ENCODE measurements at regions not wholly inside any gene's neighbourhood (a gene's known extent, or its start where the extent isn't known, plus 50 kb on each side); places are given as distances from the start of the nearest gene placed in this dataset.

DNA sequence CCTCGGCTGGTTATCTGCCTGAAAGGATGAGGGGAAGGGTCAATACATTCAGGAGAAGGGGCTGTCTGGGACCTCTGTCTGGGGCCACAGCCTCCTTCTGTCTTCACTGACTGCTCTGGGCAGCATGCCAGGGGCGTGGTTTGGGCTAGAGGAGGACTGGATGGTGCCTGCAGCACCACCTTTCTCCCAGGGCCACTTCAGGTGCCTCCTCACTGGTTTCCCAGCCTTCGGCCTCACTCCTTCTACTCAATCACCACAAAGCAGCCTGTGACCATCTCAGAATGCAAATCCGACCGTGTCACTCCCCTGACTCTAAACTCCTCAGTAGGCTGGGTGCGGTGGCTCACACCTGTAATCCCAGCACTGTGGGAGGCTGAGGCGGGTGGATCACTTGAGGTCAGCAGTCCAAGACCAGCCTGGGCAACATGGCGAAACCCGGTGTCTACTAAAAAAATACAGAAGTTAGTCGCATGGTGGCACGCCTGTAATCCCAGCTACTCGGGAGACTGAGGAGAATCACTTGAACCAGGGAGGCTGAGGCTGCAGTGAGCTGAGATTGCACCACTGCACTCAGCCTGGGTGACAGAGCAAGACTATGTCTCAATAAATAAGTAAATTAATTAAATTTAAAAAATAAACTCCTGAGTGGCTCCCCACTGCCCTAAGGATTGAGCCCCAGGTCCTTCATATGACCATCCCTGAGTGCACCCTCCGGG lies 50.1 kb upstream of the ECE1 start:
- peak overlapping the region; percentile 92 for H3K27ac Mint-ChIP-seq
- no peaks in the 10 kb centered on the region for H3K27me3 Mint-ChIP-seq
- H3K36me3 Mint-ChIP-seq (ENCODE audit: low read depth): peaks cover 85% of the 10 kb centered on the region
- H3K9me3 Mint-ChIP-seq: no peaks in the 10 kb centered on the region
- peaks cover 83% of the 10 kb centered on the region for H3K4me1 Mint-ChIP-seq (ENCODE audit: low read depth)
- no peak overlapping the region for H3K4me3 Mint-ChIP-seq
- DNase-seq: no peak
